Gastroesophageal sphincter (tissue), 3 donors: ENCODE measurements at regions not wholly inside any gene's neighbourhood (a gene's known extent, or its start where the extent isn't known, plus 50 kb on each side); places are given as distances from the start of the nearest gene placed in this dataset.

ENCODE experiments used
- EP300 ChIP-seq: sonication (generic); formaldehyde crosslinking; IDR thresholded peaks from one replicate; pipeline ENCODE4 v1.6.1; 2017; ENCODE audit warnings: antibody characterized with exemption, mild to moderate bottlenecking
- POLR2A ChIP-seq, 2 donors: fragments of 450-650 bp; IDR thresholded peaks; one replicate each; pipeline ENCODE4 v1.6.1; 2017; ENCODE audit warnings: antibody characterized with exemption in 2 of 2, mild to moderate bottlenecking in 2 of 2, moderate library complexity in 1 of 2
- POLR2AphosphoS5 ChIP-seq: sonication (generic); formaldehyde crosslinking; IDR thresholded peaks from one replicate; pipeline ENCODE4 v1.6.1; 2017; ENCODE audit warnings: antibody characterized with exemption
- TF ChIP-seq, protein P1 (sequence below), 4 experiments: fragments of 200-600 bp in 2 of 4; fragments of 450-650 bp in 2 of 4; sonication (generic) in 1 of 4; IDR thresholded peaks; one replicate each; pipeline ENCODE4 v1.5.1; 2017 to 2019; ENCODE audit warnings: antibody characterized with exemption in 4 of 4, mild to moderate bottlenecking in 2 of 4, moderate library complexity in 2 of 4

DNA sequence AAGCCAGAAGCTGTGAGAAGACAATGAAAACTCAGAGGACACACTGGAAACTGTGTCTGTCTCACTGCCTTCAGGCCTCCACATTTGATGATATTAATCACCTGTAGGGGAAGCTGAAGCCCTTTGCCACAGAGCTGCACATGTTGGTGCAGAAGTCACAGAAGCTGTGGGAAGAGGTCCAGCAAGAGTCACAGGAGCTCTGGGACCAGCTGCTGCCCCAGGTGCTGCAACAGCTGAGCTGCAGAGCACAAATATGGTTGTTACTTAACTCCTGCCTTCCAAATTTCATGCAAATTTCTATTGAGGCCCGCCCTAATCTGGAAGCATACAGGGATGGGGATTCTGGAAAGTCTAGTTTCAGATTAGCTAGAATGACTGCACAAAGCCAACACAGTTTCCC, 169.3 kb downstream of the OGFRL1 start:
- TF ChIP-seq, protein P1, sequence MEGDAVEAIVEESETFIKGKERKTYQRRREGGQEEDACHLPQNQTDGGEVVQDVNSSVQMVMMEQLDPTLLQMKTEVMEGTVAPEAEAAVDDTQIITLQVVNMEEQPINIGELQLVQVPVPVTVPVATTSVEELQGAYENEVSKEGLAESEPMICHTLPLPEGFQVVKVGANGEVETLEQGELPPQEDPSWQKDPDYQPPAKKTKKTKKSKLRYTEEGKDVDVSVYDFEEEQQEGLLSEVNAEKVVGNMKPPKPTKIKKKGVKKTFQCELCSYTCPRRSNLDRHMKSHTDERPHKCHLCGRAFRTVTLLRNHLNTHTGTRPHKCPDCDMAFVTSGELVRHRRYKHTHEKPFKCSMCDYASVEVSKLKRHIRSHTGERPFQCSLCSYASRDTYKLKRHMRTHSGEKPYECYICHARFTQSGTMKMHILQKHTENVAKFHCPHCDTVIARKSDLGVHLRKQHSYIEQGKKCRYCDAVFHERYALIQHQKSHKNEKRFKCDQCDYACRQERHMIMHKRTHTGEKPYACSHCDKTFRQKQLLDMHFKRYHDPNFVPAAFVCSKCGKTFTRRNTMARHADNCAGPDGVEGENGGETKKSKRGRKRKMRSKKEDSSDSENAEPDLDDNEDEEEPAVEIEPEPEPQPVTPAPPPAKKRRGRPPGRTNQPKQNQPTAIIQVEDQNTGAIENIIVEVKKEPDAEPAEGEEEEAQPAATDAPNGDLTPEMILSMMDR (IDR thresholded peaks at IDR 0.05): no peak
- no peak for TF ChIP-seq POLR2A (IDR thresholded peaks at IDR 0.05)
- no peak for TF ChIP-seq POLR2AphosphoS5
- TF ChIP-seq EP300: no peak
